ENCODE measurements at regions not wholly inside any gene's neighbourhood (a gene's known extent, or its start where the extent isn't known, plus 50 kb on each side); places are given as distances from the start of the nearest gene placed in this dataset.

- H3K4me3 ChIP-seq (ENCODE audit: low read depth, poor library complexity, severe bottlenecking), result no peak overlapping the region
- TF ChIP-seq POLR2A (IDR thresholded peaks at IDR 0.05), result no peak
- TF ChIP-seq CTCF (IDR thresholded peaks at IDR 0.05), result no peak
- WGBS, 2 donors, result 51 to 61% methylated on average over 3 of the region's 3 CpGs
- intact Hi-C loops (cut with DNase I; ENCODE audit: low total_unique reads), result no loop called here
- no peak for DNase-seq (ENCODE audit: low spot score in 2 of 2)
Measured at GRCh38 chr7:52114509-52114908, 797.9 kb upstream of the COBL start.

GRCh38 chr7:52114056-52114455 is 797.4 kb upstream of the COBL start:
- TF ChIP-seq CTCF (IDR thresholded peaks at IDR 0.05) (no peak), POLR2A (IDR thresholded peaks at IDR 0.05) (no peak)
- intact Hi-C loops (cut with DNase I; ENCODE audit: low total_unique reads), result no loop called here
- no peak for DNase-seq (ENCODE audit: low spot score in 2 of 2)
- no peak overlapping the region for H3K4me3 ChIP-seq (ENCODE audit: low read depth, poor library complexity, severe bottlenecking)
- 26 to 28% methylated on average over 2 of the region's 2 CpGs for WGBS, 2 donors

GRCh38 chr7:52107355-52107754 is 790.7 kb upstream of the COBL start:
- WGBS, 2 donors, result 77 to 79% methylated on average over 5 of the region's 5 CpGs
- H3K4me3 ChIP-seq (ENCODE audit: low read depth, poor library complexity, severe bottlenecking), result no peak overlapping the region
- intact Hi-C loops (cut with DNase I; ENCODE audit: low total_unique reads), result no loop called here
- no peak for DNase-seq (ENCODE audit: low spot score in 2 of 2)
- TF ChIP-seq CTCF (IDR thresholded peaks at IDR 0.05) (no peak), POLR2A (IDR thresholded peaks at IDR 0.05) (no peak)

GRCh38 chr7:52095861-52096260 is 779.3 kb upstream of the COBL start:
- WGBS, 2 donors, result 73 to 85% methylated on average over 1 of the region's 1 CpG

GRCh38 chr7:52091996-52092395 is 775.4 kb upstream of the COBL start:
- no peak overlapping the region for H3K4me3 ChIP-seq (ENCODE audit: low read depth, poor library complexity, severe bottlenecking)
- 64 to 73% methylated on average over 2 of the region's 2 CpGs for WGBS, 2 donors
- TF ChIP-seq CTCF (IDR thresholded peaks at IDR 0.05) (no peak), POLR2A (IDR thresholded peaks at IDR 0.05) (no peak)
- no peak for DNase-seq (ENCODE audit: low spot score in 2 of 2)
- intact Hi-C loops (cut with DNase I; ENCODE audit: low total_unique reads), result no loop called here

More at GRCh38 chr7:52095861-52096260, 779.3 kb upstream of the COBL start:
- no peak overlapping the region for H3K4me3 ChIP-seq (ENCODE audit: low read depth, poor library complexity, severe bottlenecking)
- no peak for DNase-seq (ENCODE audit: low spot score in 2 of 2)
- intact Hi-C loops (cut with DNase I; ENCODE audit: low total_unique reads), result no loop called here
- no peak for TF ChIP-seq CTCF (IDR thresholded peaks at IDR 0.05)
- TF ChIP-seq POLR2A (IDR thresholded peaks at IDR 0.05), result no peak

- intact Hi-C loops (cut with DNase I; ENCODE audit: low total_unique reads), result no loop called here
- 69 to 80% methylated on average over 6 of the region's 6 CpGs for WGBS, 2 donors
- no peak for TF ChIP-seq POLR2A (IDR thresholded peaks at IDR 0.05)
- TF ChIP-seq CTCF (IDR thresholded peaks at IDR 0.05), result no peak
- DNase-seq (ENCODE audit: low spot score in 2 of 2), result no peak
- no peak overlapping the region for H3K4me3 ChIP-seq (ENCODE audit: low read depth, poor library complexity, severe bottlenecking)
Measured at GRCh38 chr7:52091101-52091500, 774.5 kb upstream of the COBL start.

Measured in lower leg skin (tissue), 4 donors.